Small intestine (tissue), 7 donors: ENCODE measurements at regions not wholly inside any gene's neighbourhood (a gene's known extent, or its start where the extent isn't known, plus 50 kb on each side); places are given as distances from the start of the nearest gene placed in this dataset.
A peak's percentile ranks its signal among the peaks of the same experiment; 100 is the strongest.

Experiments used
- DNase-seq, 2 donors: peaks; one replicate each; pipeline versions ENCODE4 v3.0.0 to v3.0.0-alpha.2; 2013
- FAIRE-seq: peaks from 2 replicates; lab custom pipeline; 2012; peaks lifted over from hg19 to GRCh38; lab: Jason Lieb, UNC
- H3K27ac ChIP-seq, 3 donors: one replicate each; pipeline ENCODE4 v1.5.1; 2013; ENCODE audit warnings: low read length in 2 of 3, mild to moderate bottlenecking in 2 of 3, control low read depth in 1 of 3, inconsistent platforms in 1 of 3, low read depth in 1 of 3, moderate library complexity in 1 of 3
- H3K27me3 ChIP-seq, 3 donors: one replicate each; pipeline ENCODE4 v1.6.1; 2013; ENCODE audit warnings: low read length in 3 of 3, inconsistent platforms in 1 of 3; ENCODE audit not compliant: control insufficient read depth in 3 of 3, insufficient read depth in 3 of 3
- H3K36me3 ChIP-seq, 3 donors: one replicate each; pipeline ENCODE4 v1.6.1; 2013; ENCODE audit warnings: low read length in 3 of 3, inconsistent platforms in 1 of 3, low read depth in 1 of 3, mild to moderate bottlenecking in 1 of 3, moderate library complexity in 1 of 3; ENCODE audit not compliant: control insufficient read depth in 3 of 3, insufficient read depth in 2 of 3
- H3K4me1 ChIP-seq, 3 donors: one replicate each; pipeline ENCODE4 v1.6.1; 2013; ENCODE audit warnings: low read length in 2 of 3, inconsistent platforms in 1 of 3, low read depth in 1 of 3, mild to moderate bottlenecking in 1 of 3, moderate library complexity in 1 of 3; ENCODE audit not compliant: control insufficient read depth in 3 of 3, insufficient read depth in 2 of 3
- H3K4me3 ChIP-seq, 3 donors: one replicate each; pipeline ENCODE4 v1.5.1; 2013; ENCODE audit warnings: low read length in 3 of 3, control low read depth in 1 of 3, inconsistent platforms in 1 of 3, low read depth in 1 of 3, mild to moderate bottlenecking in 1 of 3, moderate library complexity in 1 of 3
- H3K9me3 ChIP-seq, 2 donors: one replicate each; pipeline ENCODE4 v1.6.1; 2013; ENCODE audit warnings: low read depth in 1 of 2, low read length in 1 of 2; ENCODE audit not compliant: control insufficient read depth in 2 of 2, insufficient read depth in 1 of 2
- WGBS, 3 donors: extraction: QIAGEN DNeasy Blood & Tissue Kit; methylation state at CpG; one replicate each; pipeline ENCODE4 v1.1.7; 2013; 5-methylcytosine and 5-hydroxymethylcytosine counted together
- donor health status: healthy with polysubstance abuse.
- donor health status: control.
- donor health status: control.
- donor health status: Bipolar disorder and iron deficiency.
- donor health status: healthy.

GRCh38 chr6:165970001-165970400 is 197.7 kb downstream of the TBXT start:
- H3K4me3 ChIP-seq: no peak overlapping the region
- WGBS, 3 donors: 68 to 88% (median 76%) methylated on average over 4 of the region's 4 CpGs
- no peaks in the 10 kb centered on the region for H3K27me3 ChIP-seq
- H3K36me3 ChIP-seq: no peaks in the 10 kb centered on the region
- no peaks in the 10 kb centered on the region for H3K9me3 ChIP-seq
- no peak overlapping the region for H3K27ac ChIP-seq
- H3K4me1 ChIP-seq: no peaks in the 10 kb centered on the region
- no peak for FAIRE-seq
- DNase-seq: no peak

GRCh38 chr6:165969184-165969583 is 198.5 kb downstream of the TBXT start:
- DNase-seq: peak in 1 of 2 donors; percentile 5
- no peaks in the 10 kb centered on the region for H3K9me3 ChIP-seq
- no peaks in the 10 kb centered on the region for H3K36me3 ChIP-seq
- no peak overlapping the region for H3K4me3 ChIP-seq
- no peak for FAIRE-seq
- H3K27ac ChIP-seq: no peak overlapping the region
- H3K27me3 ChIP-seq: no peaks in the 10 kb centered on the region
- 58 to 81% (median 75%) methylated on average over 6 of the region's 6 CpGs for WGBS, 3 donors
- no peaks in the 10 kb centered on the region for H3K4me1 ChIP-seq

GRCh38 chr6:165968408-165968807 is 199.2 kb downstream of the TBXT start:
- DNase-seq: no peak
- 80 to 89% (median 81%) methylated on average over 3 of the region's 3 CpGs for WGBS, 3 donors
- no peak for FAIRE-seq
- Histone ChIP-seq H3K9me3 (no peaks in the 10 kb centered on the region), H3K27me3 (no peaks in the 10 kb centered on the region), H3K27ac (no peak overlapping the region), H3K4me1 (no peaks in the 10 kb centered on the region), H3K4me3 (no peak overlapping the region), H3K36me3 (no peaks in the 10 kb centered on the region)

- 83 to 86% (median 84%) methylated on average over 5 of the region's 5 CpGs for WGBS, 3 donors
- Histone ChIP-seq H3K27me3 (no peaks in the 10 kb centered on the region), H3K4me3 (no peak overlapping the region), H3K4me1 (no peaks in the 10 kb centered on the region), H3K9me3 (no peaks in the 10 kb centered on the region), H3K36me3 (no peaks in the 10 kb centered on the region), H3K27ac (no peak overlapping the region)
- DNase-seq (no peak), FAIRE-seq (no peak)
These were observed 199.7 kb downstream of the TBXT start for GRCh38 chr6:165967810-165968407.

GRCh38 chr6:165963750-165964149 is 203.9 kb downstream of the TBXT start:
- Histone ChIP-seq H3K27ac (no peak overlapping the region), H3K4me3 (no peak overlapping the region), H3K4me1 (no peaks in the 10 kb centered on the region), H3K9me3 (no peaks in the 10 kb centered on the region), H3K27me3 (no peaks in the 10 kb centered on the region), H3K36me3 (no peaks in the 10 kb centered on the region)
- FAIRE-seq: no peak
- peak; percentile 8 to 44 for DNase-seq
- 13 to 58% (median 27%) methylated on average over 6 of the region's 6 CpGs for WGBS, 3 donors

GRCh38 chr6:165962366-165962765 is 205.3 kb downstream of the TBXT start:
- H3K27ac ChIP-seq: no peak overlapping the region
- no peaks in the 10 kb centered on the region for H3K4me1 ChIP-seq
- H3K27me3 ChIP-seq: no peaks in the 10 kb centered on the region
- DNase-seq (no peak), FAIRE-seq (no peak)
- H3K4me3 ChIP-seq: no peak overlapping the region
- no peaks in the 10 kb centered on the region for H3K9me3 ChIP-seq
- no peaks in the 10 kb centered on the region for H3K36me3 ChIP-seq
- 74 to 79% (median 79%) methylated on average over 7 of the region's 7 CpGs for WGBS, 3 donors

GRCh38 chr6:165961233-165961632 is 206.4 kb downstream of the TBXT start:
- DNase-seq (no peak), FAIRE-seq (no peak)
- H3K27ac ChIP-seq: no peak overlapping the region
- H3K4me3 ChIP-seq: no peak overlapping the region
- no peaks in the 10 kb centered on the region for H3K27me3 ChIP-seq
- no peaks in the 10 kb centered on the region for H3K36me3 ChIP-seq
- 86 to 92% (median 89%) methylated on average over 12 of the region's 12 CpGs for WGBS, 3 donors
- H3K4me1 ChIP-seq: no peaks in the 10 kb centered on the region
- H3K9me3 ChIP-seq: no peaks in the 10 kb centered on the region

GRCh38 chr6:165960695-165961094 is 207.0 kb downstream of the TBXT start:
- Histone ChIP-seq H3K4me3 (no peak overlapping the region), H3K27ac (no peak overlapping the region), H3K36me3 (no peaks in the 10 kb centered on the region), H3K27me3 (no peaks in the 10 kb centered on the region), H3K4me1 (no peaks in the 10 kb centered on the region), H3K9me3 (no peaks in the 10 kb centered on the region)
- 87 to 92% (median 90%) methylated on average over 12 of the region's 12 CpGs for WGBS, 3 donors
- FAIRE-seq (no peak), DNase-seq (no peak)

GRCh38 chr6:165959627-165960026 is 208.0 kb downstream of the TBXT start:
- Histone ChIP-seq H3K9me3 (no peaks in the 10 kb centered on the region), H3K4me3 (no peak overlapping the region), H3K27me3 (no peaks in the 10 kb centered on the region), H3K4me1 (no peaks in the 10 kb centered on the region), H3K36me3 (no peaks in the 10 kb centered on the region), H3K27ac (no peak overlapping the region)
- FAIRE-seq (no peak), DNase-seq (no peak)
- WGBS, 3 donors: 62 to 72% (median 70%) methylated on average over 5 of the region's 5 CpGs
